Lung (tissue), 11 donors: ENCODE measurements at regions not wholly inside any gene's neighbourhood (a gene's known extent, or its start where the extent isn't known, plus 50 kb on each side); places are given as distances from the start of the nearest gene placed in this dataset.
"Not testable (repeated sequence)": the region's sequence is repeated elsewhere in the genome, so short reads cannot be mapped to it uniquely, and the experiment has no call there.

Source experiments
- ATAC-seq: fragments of 200-7000 bp; cut with Tn5 transposase; one replicate; pipeline ENCODE4 v1.9.1; 2020; ENCODE audit warnings: moderate number of reproducible peaks; ENCODE audit not compliant: insufficient read depth, low FRiP score
- DNase-seq, 3 donors: peaks; one replicate each; pipeline ENCODE4 v3.0.0-alpha.2; 2013 to 2017
- H3K27ac ChIP-seq, 2 donors: one replicate each; pipeline ENCODE4 v1.5.1; 2013; ENCODE audit warnings: mild to moderate bottlenecking in 2 of 2, moderate library complexity in 2 of 2, control low read depth in 1 of 2, inconsistent platforms in 1 of 2, low read depth in 1 of 2, low read length in 1 of 2
- H3K27me3 ChIP-seq, 3 donors: one replicate each; pipeline ENCODE4 v1.5.1; 2013; ENCODE audit warnings: low read length in 2 of 3; ENCODE audit not compliant: control insufficient read depth in 3 of 3, insufficient read depth in 3 of 3
- H3K36me3 ChIP-seq, 4 donors: one replicate each; pipeline ENCODE4 v1.5.1; 2013; ENCODE audit warnings: low read length in 4 of 4, mild to moderate bottlenecking in 1 of 4, moderate library complexity in 1 of 4; ENCODE audit not compliant: control insufficient read depth in 4 of 4, insufficient read depth in 4 of 4
- H3K4me1 ChIP-seq, 5 donors: one replicate each; pipeline ENCODE4 v1.5.1; 2013; ENCODE audit warnings: low read length in 5 of 5, mild to moderate bottlenecking in 2 of 5, moderate library complexity in 1 of 5; ENCODE audit not compliant: control insufficient read depth in 5 of 5, insufficient read depth in 5 of 5
- H3K4me3 ChIP-seq: one replicate; pipeline ENCODE4 v1.5.1; 2013; ENCODE audit warnings: mild to moderate bottlenecking, control low read depth, moderate library complexity
- H3K9ac ChIP-seq, 2 donors: one replicate each; pipeline ENCODE4 v1.5.1; 2013; ENCODE audit warnings: low read length in 2 of 2, control low read depth in 1 of 2; ENCODE audit not compliant: insufficient read depth in 1 of 2
- H3K9me3 ChIP-seq, 4 donors: one replicate each; pipeline ENCODE4 v1.5.1; 2013; ENCODE audit warnings: low read length in 3 of 4, mild to moderate bottlenecking in 1 of 4, moderate library complexity in 1 of 4; ENCODE audit not compliant: control insufficient read depth in 4 of 4, insufficient read depth in 3 of 4
- CTCF ChIP-seq: IDR thresholded peaks from 2 replicates; pipeline ENCODE4 v1.5.1; 2012; ENCODE audit warnings: mild to moderate bottlenecking; ENCODE audit errors: control extremely low read depth, extremely low read depth
- WGBS, 2 donors: extraction: QIAGEN DNeasy Blood & Tissue Kit; methylation state at CpG; one replicate each; pipeline ENCODE4 v1.1.7; 2013; 5-methylcytosine and 5-hydroxymethylcytosine counted together
- donor health status: control.
- donor health status: control.
- donor health status: Bipolar disorder and iron deficiency.
- donor health status: healthy.
- donor health status: DM: yes; HTN: yes; CAD: no.

GRCh38 chr4:124455671-124456070 is 256.9 kb downstream of the ANKRD50 start:
- WGBS, 2 donors: 95% methylated on average over 3 of the region's 3 CpGs
- H3K27me3 ChIP-seq: no peaks in the 10 kb centered on the region
- H3K9ac ChIP-seq: no peak overlapping the region
- no peak overlapping the region for H3K4me3 ChIP-seq
- no peaks in the 10 kb centered on the region for H3K9me3 ChIP-seq
- H3K27ac ChIP-seq: no peak overlapping the region
- ATAC-seq (no peak), DNase-seq (no peak)
- peaks cover 0 to 12% (median 0%) of the 10 kb centered on the region in 5 donors for H3K4me1 ChIP-seq
- no peak for TF ChIP-seq CTCF
- no peaks in the 10 kb centered on the region for H3K36me3 ChIP-seq

DNA sequence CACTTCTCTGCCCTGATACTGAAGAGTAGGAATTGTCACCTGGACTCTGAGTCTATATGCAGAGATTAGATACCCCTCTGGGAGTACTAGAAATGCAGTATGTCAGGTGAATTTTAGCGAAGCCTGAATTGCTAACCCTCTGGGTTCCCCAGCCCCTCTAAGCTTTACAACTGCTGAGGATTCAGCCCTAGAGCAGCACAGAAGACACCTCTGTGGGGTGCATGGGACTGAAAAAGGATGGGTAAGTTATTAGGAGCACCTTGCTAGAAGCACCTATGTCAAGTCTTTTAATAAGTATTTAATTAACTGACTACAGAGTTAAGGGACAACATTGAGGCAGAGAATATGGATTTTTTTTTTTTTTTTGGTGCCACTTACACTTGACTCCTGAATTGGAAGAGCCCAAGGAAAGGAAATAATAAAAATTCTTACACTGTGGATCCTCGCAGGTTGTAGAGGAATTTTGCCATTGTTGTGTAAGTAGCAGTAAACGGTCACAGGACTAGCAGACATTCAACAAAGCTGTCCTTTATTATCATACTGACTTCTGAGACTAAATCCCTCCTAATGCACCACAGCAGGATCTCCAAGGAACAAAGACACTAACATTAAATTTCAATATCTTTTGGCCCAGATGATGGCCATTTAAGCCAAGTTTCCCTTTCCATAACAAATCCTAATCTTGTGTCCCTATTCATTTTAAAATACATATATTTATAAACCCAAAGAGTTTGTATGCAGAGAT is 253.2 kb downstream of the ANKRD50 start:
- Histone ChIP-seq H3K27me3 (no peaks in the 10 kb centered on the region), H3K9ac (peak overlapping the region in 1 of 2 donors; percentile 73), H3K4me1 (peaks cover 0 to 12% (median 0%) of the 10 kb centered on the region in 5 donors), H3K9me3 (peaks cover 0 to 11% (median 3%) of the 10 kb centered on the region in 4 donors), H3K27ac (no peak overlapping the region), H3K4me3 (no peak overlapping the region), H3K36me3 (no peaks in the 10 kb centered on the region)
- ATAC-seq: no peak
- peak in 2 of 3 donors; percentile 13 to 63 for DNase-seq
- 73 to 79% methylated on average over 3 of the region's 3 CpGs for WGBS, 2 donors
- no peak for TF ChIP-seq CTCF

DNA sequence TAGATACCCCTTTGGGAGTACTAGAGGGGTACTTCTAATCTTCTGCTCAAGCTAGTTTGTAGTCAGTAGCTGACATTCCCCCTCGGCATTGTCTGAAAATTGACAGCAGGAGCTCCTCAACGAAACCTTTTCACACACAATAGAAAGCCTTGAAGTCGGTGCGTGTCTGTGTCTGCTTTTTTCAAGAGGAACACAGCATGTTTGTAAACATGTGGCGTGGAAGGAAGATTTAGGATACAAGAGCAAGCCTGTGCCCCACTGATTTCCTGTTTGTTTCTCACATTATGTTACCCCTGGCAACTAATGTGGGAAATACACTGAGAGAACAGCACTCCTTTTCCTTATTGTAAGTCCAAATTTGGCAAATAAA is 252.6 kb downstream of the ANKRD50 start:
- DNase-seq: peak; percentile 61 to 94 (median 90)
- H3K9ac ChIP-seq: peak overlapping the region in 1 of 2 donors; percentile 73
- H3K36me3 ChIP-seq: no peaks in the 10 kb centered on the region
- no peaks in the 10 kb centered on the region for H3K27me3 ChIP-seq
- H3K9me3 ChIP-seq: peaks cover 0 to 11% (median 3%) of the 10 kb centered on the region in 4 donors
- 48 to 74% methylated on average over 5 of the region's 5 CpGs for WGBS, 2 donors
- H3K27ac ChIP-seq: peak overlapping the region in 1 of 2 donors; percentile 24
- peaks cover 0 to 12% (median 0%) of the 10 kb centered on the region in 5 donors for H3K4me1 ChIP-seq
- ATAC-seq: no peak
- TF ChIP-seq CTCF: no peak
- no peak overlapping the region for H3K4me3 ChIP-seq

GRCh38 chr4:124461592-124461991 is 250.9 kb downstream of the ANKRD50 start:
- H3K4me3 ChIP-seq, H3K27ac ChIP-seq, ATAC-seq, H3K36me3 ChIP-seq, H3K9ac ChIP-seq, H3K27me3 ChIP-seq: not testable (repeated sequence)
- Histone ChIP-seq H3K9me3 (peaks cover 0 to 11% (median 3%) of the 10 kb centered on the region in 4 donors), H3K4me1 (peaks cover 0 to 12% (median 0%) of the 10 kb centered on the region in 5 donors)
- WGBS, 2 donors: 95% methylated on average over 7 of the region's 7 CpGs
- DNase-seq: peak in 1 of 3 donors; percentile 16
